Liver (tissue), 8 donors: ENCODE measurements at regions not wholly inside any gene's neighbourhood (a gene's known extent, or its start where the extent isn't known, plus 50 kb on each side); places are given as distances from the start of the nearest gene placed in this dataset.

Source experiments
- DNase-seq: peaks from one replicate; pipeline ENCODE4 v3.0.0-alpha.2; 2017; ENCODE audit warnings: low spot score
- H3K27ac ChIP-seq, 2 donors: one replicate each; pipeline ENCODE4 v1.7.0; 2013; ENCODE audit warnings: inconsistent platforms in 2 of 2, low read length in 2 of 2, control low read depth in 1 of 2, low read depth in 1 of 2, mild to moderate bottlenecking in 1 of 2
- H3K27me3 ChIP-seq, 4 donors: one replicate each; pipeline versions ENCODE4 v1.6.1 to v1.7.0; 2013; ENCODE audit warnings: low read length in 3 of 4, inconsistent platforms in 1 of 4, mild to moderate bottlenecking in 1 of 4, moderate library complexity in 1 of 4; ENCODE audit not compliant: control insufficient read depth in 4 of 4, insufficient read depth in 4 of 4
- H3K36me3 ChIP-seq, 4 donors: one replicate each; pipeline versions ENCODE4 v1.6.1 to v1.7.0; 2013; ENCODE audit warnings: low read length in 3 of 4, mild to moderate bottlenecking in 3 of 4, low read depth in 1 of 4, moderate library complexity in 1 of 4; ENCODE audit not compliant: control insufficient read depth in 4 of 4, insufficient read depth in 3 of 4
- H3K4me1 ChIP-seq, 4 donors: one replicate each; pipeline versions ENCODE4 v1.6.1 to v1.7.0; 2013; ENCODE audit warnings: low read length in 3 of 4, mild to moderate bottlenecking in 3 of 4, moderate library complexity in 1 of 4; ENCODE audit not compliant: control insufficient read depth in 4 of 4, insufficient read depth in 4 of 4
- H3K4me3 ChIP-seq, 3 donors: one replicate each; pipeline versions ENCODE4 v1.6.1 to v1.7.0; 2013; ENCODE audit warnings: low read length in 3 of 3, control low read depth in 1 of 3, low read depth in 1 of 3, mild to moderate bottlenecking in 1 of 3
- H3K9ac ChIP-seq, 2 donors: one replicate each; pipeline ENCODE4 v1.7.0; 2013; ENCODE audit warnings: low read length in 2 of 2, mild to moderate bottlenecking in 2 of 2, moderate library complexity in 2 of 2, control low read depth in 1 of 2, low read depth in 1 of 2
- H3K9me3 ChIP-seq, 4 donors: one replicate each; pipeline versions ENCODE4 v1.6.1 to v1.7.0; 2013; ENCODE audit warnings: low read length in 3 of 4; ENCODE audit not compliant: control insufficient read depth in 4 of 4
- ATF3 ChIP-seq: IDR thresholded peaks from 2 replicates; pipeline ENCODE4 v1.6.1; 2016; ENCODE audit warnings: antibody characterized with exemption
- EGR1 ChIP-seq, 2 donors: IDR thresholded peaks; 2 replicates each; pipeline ENCODE4 v1.6.1; 2016 to 2018; ENCODE audit warnings: antibody characterized with exemption in 2 of 2, low read depth in 2 of 2
- FOXA1 ChIP-seq: IDR thresholded peaks from 2 replicates; pipeline ENCODE4 v1.6.1; 2016; ENCODE audit warnings: antibody characterized with exemption
- FOXA2 ChIP-seq: IDR thresholded peaks from 2 replicates; pipeline ENCODE4 v1.6.1; 2016; ENCODE audit warnings: antibody characterized with exemption
- GABPA ChIP-seq, 2 donors: IDR thresholded peaks in 1 of 2; conservative IDR thresholded peaks in 1 of 2; 2 replicates each; pipeline ENCODE4 v1.6.1; 2016; ENCODE audit warnings: antibody characterized with exemption in 2 of 2, mild to moderate bottlenecking in 1 of 2, moderate library complexity in 1 of 2
- HNF4A ChIP-seq, 2 donors: conservative IDR thresholded peaks; 2 replicates each; pipeline ENCODE4 v1.6.1; 2016; ENCODE audit warnings: antibody characterized with exemption in 2 of 2, mild to moderate bottlenecking in 2 of 2
- HNF4G ChIP-seq: IDR thresholded peaks from 2 replicates; pipeline ENCODE4 v1.6.1; 2016; ENCODE audit warnings: antibody characterized with exemption
- JUND ChIP-seq, 2 donors: IDR thresholded peaks; 2 replicates each; pipeline ENCODE4 v1.6.1; 2016; ENCODE audit warnings: antibody characterized with exemption in 2 of 2
- NR2F2 ChIP-seq: IDR thresholded peaks from 2 replicates; pipeline ENCODE4 v1.6.1; 2016; ENCODE audit warnings: antibody characterized with exemption
- RAD21 ChIP-seq, 2 donors: IDR thresholded peaks; 2 replicates each; pipeline ENCODE4 v1.6.1; 2016; ENCODE audit warnings: antibody characterized with exemption in 2 of 2, mild to moderate bottlenecking in 2 of 2
- REST ChIP-seq: IDR thresholded peaks from 2 replicates; pipeline ENCODE4 v1.6.1; 2016; ENCODE audit warnings: antibody characterized with exemption, mild to moderate bottlenecking
- RXRA ChIP-seq, 2 donors: IDR thresholded peaks; 2 replicates each; pipeline ENCODE4 v1.6.1; 2017 to 2018; ENCODE audit warnings: antibody characterized with exemption in 2 of 2, mild to moderate bottlenecking in 1 of 2
- SP1 ChIP-seq: IDR thresholded peaks from 2 replicates; pipeline ENCODE4 v1.6.1; 2018; ENCODE audit warnings: antibody characterized with exemption, mild to moderate bottlenecking
- TAF1 ChIP-seq: conservative IDR thresholded peaks from 2 replicates; pipeline ENCODE4 v1.6.1; 2016; ENCODE audit warnings: antibody characterized with exemption, mild to moderate bottlenecking
- YY1 ChIP-seq: IDR thresholded peaks from 2 replicates; pipeline ENCODE4 v1.6.1; 2016; ENCODE audit warnings: antibody characterized with exemption, mild to moderate bottlenecking
- ZBTB33 ChIP-seq: IDR thresholded peaks from 2 replicates; pipeline ENCODE4 v1.6.1; 2016; ENCODE audit warnings: antibody characterized with exemption
- WGBS: extraction: QIAGEN DNeasy Blood & Tissue Kit; methylation state at CpG from one replicate; pipeline ENCODE4 v1.1.7; 2013; 5-methylcytosine and 5-hydroxymethylcytosine counted together
- TF ChIP-seq, protein P1 (sequence below): IDR thresholded peaks from 2 replicates; pipeline ENCODE4 v1.6.1; 2016; ENCODE audit warnings: antibody characterized with exemption
- TF ChIP-seq, protein P2 (sequence below): fragments of 150-350 bp; IDR thresholded peaks from 2 replicates; pipeline ENCODE4 v1.5.1; 2017; ENCODE audit warnings: improper control_type of control experiment, low read depth, low read length; ENCODE audit not compliant: missing input control
- donor health status: healthy.
- donor health status: healthy.
- donor health status: healthy.
- donor health status: healthy.
- donor health status: healthy.

- Histone ChIP-seq H3K4me3 (no peak overlapping the region), H3K4me1 (peaks cover 10 to 28% (median 13%) of the 10 kb centered on the region in 4 donors), H3K36me3 (no peaks in the 10 kb centered on the region), H3K27me3 (no peaks in the 10 kb centered on the region), H3K9ac (no peak overlapping the region), H3K9me3 (no peaks in the 10 kb centered on the region), H3K27ac (no peak overlapping the region)
- no peak for TF ChIP-seq FOXA2
- TF ChIP-seq YY1 = no peak
- no peak for TF ChIP-seq HNF4G
- TF ChIP-seq JUND (IDR thresholded peaks at IDR 0.05) = no peak
- no peak for TF ChIP-seq NR2F2
- TF ChIP-seq, protein P1, sequence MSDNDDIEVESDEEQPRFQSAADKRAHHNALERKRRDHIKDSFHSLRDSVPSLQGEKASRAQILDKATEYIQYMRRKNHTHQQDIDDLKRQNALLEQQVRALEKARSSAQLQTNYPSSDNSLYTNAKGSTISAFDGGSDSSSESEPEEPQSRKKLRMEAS = no peak
- no peak for TF ChIP-seq ATF3
- no peak for TF ChIP-seq ZBTB33
- TF ChIP-seq GABPA (IDR thresholded peaks at IDR 0.05 in 1 of 2, conservative IDR thresholded peaks at IDR 0.05 in 1 of 2) = no peak
- no peak for TF ChIP-seq TAF1
- no peak for TF ChIP-seq RAD21 (IDR thresholded peaks at IDR 0.05)
- TF ChIP-seq EGR1 (IDR thresholded peaks at IDR 0.05; ENCODE audit: low read depth in 2 of 2) = no peak
- no peak for TF ChIP-seq REST
- TF ChIP-seq SP1 = no peak
- TF ChIP-seq FOXA1 = no peak
- no peak for TF ChIP-seq RXRA (IDR thresholded peaks at IDR 0.05)
- TF ChIP-seq HNF4A (conservative IDR thresholded peaks at IDR 0.05) = no peak
- TF ChIP-seq, protein P2, sequence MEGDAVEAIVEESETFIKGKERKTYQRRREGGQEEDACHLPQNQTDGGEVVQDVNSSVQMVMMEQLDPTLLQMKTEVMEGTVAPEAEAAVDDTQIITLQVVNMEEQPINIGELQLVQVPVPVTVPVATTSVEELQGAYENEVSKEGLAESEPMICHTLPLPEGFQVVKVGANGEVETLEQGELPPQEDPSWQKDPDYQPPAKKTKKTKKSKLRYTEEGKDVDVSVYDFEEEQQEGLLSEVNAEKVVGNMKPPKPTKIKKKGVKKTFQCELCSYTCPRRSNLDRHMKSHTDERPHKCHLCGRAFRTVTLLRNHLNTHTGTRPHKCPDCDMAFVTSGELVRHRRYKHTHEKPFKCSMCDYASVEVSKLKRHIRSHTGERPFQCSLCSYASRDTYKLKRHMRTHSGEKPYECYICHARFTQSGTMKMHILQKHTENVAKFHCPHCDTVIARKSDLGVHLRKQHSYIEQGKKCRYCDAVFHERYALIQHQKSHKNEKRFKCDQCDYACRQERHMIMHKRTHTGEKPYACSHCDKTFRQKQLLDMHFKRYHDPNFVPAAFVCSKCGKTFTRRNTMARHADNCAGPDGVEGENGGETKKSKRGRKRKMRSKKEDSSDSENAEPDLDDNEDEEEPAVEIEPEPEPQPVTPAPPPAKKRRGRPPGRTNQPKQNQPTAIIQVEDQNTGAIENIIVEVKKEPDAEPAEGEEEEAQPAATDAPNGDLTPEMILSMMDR = no peak
- no peak for DNase-seq
- 96% methylated on average over 3 of the region's 3 CpGs for WGBS
Measured at GRCh38 chr13:44276061-44276460, 97.6 kb upstream of the SERP2 start.

DNA sequence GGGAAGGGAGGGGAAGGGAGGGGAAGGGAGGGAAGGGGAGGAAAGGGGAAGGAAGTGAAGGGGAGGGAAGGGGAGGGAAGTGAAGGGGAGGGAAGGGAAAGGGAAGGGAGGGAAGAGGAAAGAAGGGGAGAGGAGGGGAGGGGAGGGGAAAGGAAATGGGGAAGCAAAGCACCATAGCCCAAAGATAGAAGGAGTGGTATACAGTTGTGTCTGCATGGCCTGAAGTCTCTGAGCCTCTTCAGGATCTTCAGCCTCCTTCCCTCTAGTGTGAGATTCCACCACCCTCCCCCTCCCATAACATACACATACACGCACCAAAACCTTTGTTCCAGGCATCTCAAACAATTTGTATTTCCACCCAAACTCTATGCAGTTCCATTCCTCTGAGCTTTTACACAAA is 96.2 kb upstream of the SERP2 start:
- WGBS = 97% methylated on average over 1 of the region's 1 CpG
- TF ChIP-seq YY1 (no peak), GABPA (IDR thresholded peaks at IDR 0.05 in 1 of 2, conservative IDR thresholded peaks at IDR 0.05 in 1 of 2) (no peak), HNF4G (no peak), EGR1 (IDR thresholded peaks at IDR 0.05; ENCODE audit: low read depth in 2 of 2) (no peak), REST (no peak), RAD21 (IDR thresholded peaks at IDR 0.05) (no peak), FOXA1 (no peak), SP1 (no peak), NR2F2 (no peak), ATF3 (no peak), HNF4A (conservative IDR thresholded peaks at IDR 0.05) (no peak), TAF1 (no peak)

More for the DNA sequence above, 96.2 kb upstream of the SERP2 start:
- Histone ChIP-seq H3K9ac (peak overlapping the region in 1 of 2 donors; percentile 26), H3K4me1 (peaks cover 13 to 38% (median 21%) of the 10 kb centered on the region in 4 donors), H3K36me3 (no peaks in the 10 kb centered on the region), H3K27ac (peak overlapping the region; percentile 25 to 78), H3K27me3 (no peaks in the 10 kb centered on the region), H3K4me3 (no peak overlapping the region), H3K9me3 (no peaks in the 10 kb centered on the region)
- DNase-seq = no peak
